Mucosa of descending colon (tissue), 3 donors: ENCODE measurements at regions not wholly inside any gene's neighbourhood (a gene's known extent, or its start where the extent isn't known, plus 50 kb on each side); places are given as distances from the start of the nearest gene placed in this dataset.

Experiments used
- ATAC-seq: fragments of 200-7000 bp; cut with Tn5 transposase; one replicate; pipeline ENCODE4 v1.9.1; 2020; ENCODE audit warnings: mild to moderate bottlenecking, moderate library complexity
- DNase-seq, 3 donors: peaks; one replicate each; pipeline ENCODE4 v3.0.0-alpha.2; 2020
- H3K36me3 ChIP-seq: fragments of 200-600 bp; one replicate; pipeline ENCODE4 v1.8.0; 2021; ENCODE audit warnings: low read depth, mild to moderate bottlenecking
- H3K4me1 ChIP-seq: fragments of 200-600 bp; one replicate; pipeline ENCODE4 v1.8.0; 2021; ENCODE audit warnings: low read depth, mild to moderate bottlenecking
- H3K4me3 ChIP-seq: fragments of 200-600 bp; one replicate; pipeline ENCODE4 v1.8.0; 2021; ENCODE audit warnings: mild to moderate bottlenecking
- H3K9me3 ChIP-seq: fragments of 200-600 bp; one replicate; pipeline ENCODE4 v1.8.0; 2021; ENCODE audit warnings: mild to moderate bottlenecking
- CTCF ChIP-seq: fragments of 200-600 bp; IDR thresholded peaks from one replicate; pipeline ENCODE4 v1.8.0; 2022; ENCODE audit warnings: antibody characterized with exemption, mild to moderate bottlenecking
- intact Hi-C, 2 donors: fragments of 100-400 bp; cut with DNase I in 1 of 2; cut with micrococcal nuclease in 1 of 2; formaldehyde crosslinking; loops; one replicate each; pipeline versions ENCODE4 v1.11.0 to v1.11.1; 2022; cut with DNase I, micrococcal nuclease
- donor health status: DM: no; HTN: no; CAD: no; lungs with moderate emphysema.
- donor health status: DM: no; HTN: no; CAD: no.
- donor health status: DM: no; HTN: yes; CAD: no.

GRCh38 chr9:2506321-2506720, 115.3 kb upstream of the VLDLR start:
- Histone ChIP-seq H3K4me1 (no peaks in the 10 kb centered on the region), H3K36me3 (no peaks in the 10 kb centered on the region), H3K4me3 (no peak overlapping the region), H3K9me3 (no peaks in the 10 kb centered on the region)
- intact Hi-C loops = no loop called here
- ATAC-seq (no peak), DNase-seq (no peak)
- no peak for TF ChIP-seq CTCF

- no peak for ATAC-seq
- H3K9me3 ChIP-seq = no peaks in the 10 kb centered on the region
- no peak for DNase-seq
- H3K4me3 ChIP-seq = no peak overlapping the region
- intact Hi-C loops = no loop called here
- TF ChIP-seq CTCF = no peak
- H3K36me3 ChIP-seq = no peaks in the 10 kb centered on the region
- H3K4me1 ChIP-seq = no peaks in the 10 kb centered on the region
Measured at GRCh38 chr9:2523591-2523990, 98.0 kb upstream of the VLDLR start.

- Histone ChIP-seq H3K9me3 (no peaks in the 10 kb centered on the region), H3K4me1 (no peaks in the 10 kb centered on the region), H3K36me3 (no peaks in the 10 kb centered on the region), H3K4me3 (no peak overlapping the region)
- intact Hi-C loops = no loop called here
- DNase-seq (no peak), ATAC-seq (no peak)
- no peak for TF ChIP-seq CTCF
Measured at GRCh38 chr9:2524601-2525000, 97.0 kb upstream of the VLDLR start.

GRCh38 chr9:2525147-2525546, 96.4 kb upstream of the VLDLR start:
- ATAC-seq = no peak
- no peak for TF ChIP-seq CTCF
- intact Hi-C loops = no loop called here
- H3K4me3 ChIP-seq = no peak overlapping the region
- no peaks in the 10 kb centered on the region for H3K9me3 ChIP-seq
- no peaks in the 10 kb centered on the region for H3K36me3 ChIP-seq
- no peak for DNase-seq
- H3K4me1 ChIP-seq = no peaks in the 10 kb centered on the region

- ATAC-seq (no peak), DNase-seq (no peak)
- no peaks in the 10 kb centered on the region for H3K9me3 ChIP-seq
- H3K4me1 ChIP-seq = no peaks in the 10 kb centered on the region
- H3K4me3 ChIP-seq = no peak overlapping the region
- H3K36me3 ChIP-seq = no peaks in the 10 kb centered on the region
- TF ChIP-seq CTCF = no peak
- intact Hi-C loops = no loop called here
Measured at GRCh38 chr9:2526071-2526828, 95.3 kb upstream of the VLDLR start.

- no peak for TF ChIP-seq CTCF
- no peaks in the 10 kb centered on the region for H3K4me1 ChIP-seq
- no peak overlapping the region for H3K4me3 ChIP-seq
- H3K36me3 ChIP-seq = no peaks in the 10 kb centered on the region
- intact Hi-C loops = no loop called here
- H3K9me3 ChIP-seq = no peaks in the 10 kb centered on the region
- ATAC-seq (no peak), DNase-seq (no peak)
Measured at GRCh38 chr9:2531481-2531880, 90.1 kb upstream of the VLDLR start.
